ENCODE measurements at regions not wholly inside any gene's neighbourhood (a gene's known extent, or its start where the extent isn't known, plus 50 kb on each side); places are given as distances from the start of the nearest gene placed in this dataset.

DNA sequence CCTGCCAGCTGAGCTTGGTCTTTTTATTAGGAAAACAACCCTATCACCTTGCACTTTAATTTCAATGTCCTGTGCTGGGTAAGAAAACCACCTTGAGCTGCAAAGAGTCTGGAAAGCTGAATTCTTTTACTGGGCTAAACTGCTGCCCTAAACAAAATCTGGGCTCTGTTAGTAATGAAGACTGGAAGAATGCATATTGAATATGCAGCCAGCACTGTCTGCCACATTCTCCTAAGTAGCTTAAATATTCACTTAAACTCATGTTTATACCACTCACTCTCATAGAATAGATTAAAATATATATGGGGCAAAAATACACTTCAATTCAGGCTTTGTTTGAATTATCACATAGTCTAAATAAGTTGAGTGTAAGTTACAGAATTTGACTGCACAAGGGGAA lies 158.0 kb downstream of the TGFB2 start:
- TF ChIP-seq, protein P1, sequence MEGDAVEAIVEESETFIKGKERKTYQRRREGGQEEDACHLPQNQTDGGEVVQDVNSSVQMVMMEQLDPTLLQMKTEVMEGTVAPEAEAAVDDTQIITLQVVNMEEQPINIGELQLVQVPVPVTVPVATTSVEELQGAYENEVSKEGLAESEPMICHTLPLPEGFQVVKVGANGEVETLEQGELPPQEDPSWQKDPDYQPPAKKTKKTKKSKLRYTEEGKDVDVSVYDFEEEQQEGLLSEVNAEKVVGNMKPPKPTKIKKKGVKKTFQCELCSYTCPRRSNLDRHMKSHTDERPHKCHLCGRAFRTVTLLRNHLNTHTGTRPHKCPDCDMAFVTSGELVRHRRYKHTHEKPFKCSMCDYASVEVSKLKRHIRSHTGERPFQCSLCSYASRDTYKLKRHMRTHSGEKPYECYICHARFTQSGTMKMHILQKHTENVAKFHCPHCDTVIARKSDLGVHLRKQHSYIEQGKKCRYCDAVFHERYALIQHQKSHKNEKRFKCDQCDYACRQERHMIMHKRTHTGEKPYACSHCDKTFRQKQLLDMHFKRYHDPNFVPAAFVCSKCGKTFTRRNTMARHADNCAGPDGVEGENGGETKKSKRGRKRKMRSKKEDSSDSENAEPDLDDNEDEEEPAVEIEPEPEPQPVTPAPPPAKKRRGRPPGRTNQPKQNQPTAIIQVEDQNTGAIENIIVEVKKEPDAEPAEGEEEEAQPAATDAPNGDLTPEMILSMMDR (IDR thresholded peaks at IDR 0.05; ENCODE audit: low read length), result no peak
- TF ChIP-seq EZH2 (optimal IDR thresholded peaks at IDR 0.05; ENCODE audit: low read depth, low read length), result no peak

All from MM.1S (cell line).